GM19239 (cell line): ENCODE measurements at regions not wholly inside any gene's neighbourhood (a gene's known extent, or its start where the extent isn't known, plus 50 kb on each side); places are given as distances from the start of the nearest gene placed in this dataset.
"Not testable (repeated sequence)": the region's sequence is repeated elsewhere in the genome, so short reads cannot be mapped to it uniquely, and the experiment has no call there.

Source experiments
- DNase-seq: peaks from one replicate; pipeline ENCODE4 v3.0.0; 2011; ENCODE audit warnings: low spot score; ENCODE audit not compliant: insufficient read length
- FAIRE-seq: peaks from 2 replicates; lab custom pipeline; 2011; peaks lifted over from hg19 to GRCh38; lab: Jason Lieb, UNC

GRCh38 chr3:94645790-94646189 lies 582.9 kb downstream of the NSUN3 start:
- no peak for DNase-seq
- no peak for FAIRE-seq

GRCh38 chr3:94647131-94647530 lies 584.3 kb downstream of the NSUN3 start:
- DNase-seq (no peak), FAIRE-seq (no peak)

- FAIRE-seq, DNase-seq: not testable (repeated sequence)
These were observed 585.7 kb downstream of the NSUN3 start for GRCh38 chr3:94648270-94649180.

- FAIRE-seq = no peak
- no peak for DNase-seq
These were observed 591.2 kb downstream of the NSUN3 start for GRCh38 chr3:94654096-94654495.

- FAIRE-seq = no peak
- no peak for DNase-seq
These were observed 603.1 kb downstream of the NSUN3 start for GRCh38 chr3:94665922-94666321.

- FAIRE-seq = no peak
- DNase-seq = no peak
These were observed 608.2 kb downstream of the NSUN3 start for GRCh38 chr3:94671078-94671477.

- no peak for DNase-seq
- no peak for FAIRE-seq
These were observed 611.0 kb downstream of the NSUN3 start for GRCh38 chr3:94673876-94674275.

GRCh38 chr3:94686208-94686607 lies 623.3 kb downstream of the NSUN3 start:
- DNase-seq (no peak), FAIRE-seq (no peak)

- no peak for FAIRE-seq
- no peak for DNase-seq
These were observed 631.3 kb downstream of the NSUN3 start for GRCh38 chr3:94693997-94694640.

GRCh38 chr3:94694894-94695293 lies 632.0 kb downstream of the NSUN3 start:
- no peak for FAIRE-seq
- DNase-seq = no peak

- no peak for DNase-seq
- FAIRE-seq = no peak
These were observed 641.6 kb downstream of the NSUN3 start for GRCh38 chr3:94704467-94704866.

- DNase-seq = no peak
- FAIRE-seq = no peak
These were observed 646.5 kb downstream of the NSUN3 start for GRCh38 chr3:94709249-94709902.

- no peak for FAIRE-seq
These were observed 651.3 kb downstream of the NSUN3 start for GRCh38 chr3:94714194-94714593.

GRCh38 chr3:94716326-94717018 lies 653.6 kb downstream of the NSUN3 start:
- FAIRE-seq = no peak
- no peak for DNase-seq

More at GRCh38 chr3:94714194-94714593, 651.3 kb downstream of the NSUN3 start:
- no peak for DNase-seq

- FAIRE-seq = no peak
- DNase-seq = no peak
These were observed 671.3 kb downstream of the NSUN3 start for GRCh38 chr3:94734206-94734605.

GRCh38 chr3:94735354-94735753 lies 672.5 kb downstream of the NSUN3 start:
- DNase-seq = no peak
- no peak for FAIRE-seq

GRCh38 chr3:94737116-94737515 lies 674.3 kb downstream of the NSUN3 start:
- FAIRE-seq (no peak), DNase-seq (no peak)

- DNase-seq (no peak), FAIRE-seq (no peak)
These were observed 676.6 kb downstream of the NSUN3 start for GRCh38 chr3:94739420-94739819.

GRCh38 chr3:94758751-94759150 lies 695.9 kb downstream of the NSUN3 start:
- FAIRE-seq (no peak), DNase-seq (no peak)

GRCh38 chr3:94772402-94772801 lies 709.5 kb downstream of the NSUN3 start:
- DNase-seq = no peak
- FAIRE-seq = no peak
